OCI-LY3 (cell line): ENCODE measurements at regions not wholly inside any gene's neighbourhood (a gene's known extent, or its start where the extent isn't known, plus 50 kb on each side); places are given as distances from the start of the nearest gene placed in this dataset.
A peak's percentile ranks its signal among the peaks of the same experiment; 100 is the strongest.

ENCODE experiments used
- H2AFZ ChIP-seq: fragments of 200-600, 300-600 bp; shearing (Covaris generic); 2 replicates; pipeline ENCODE4 v1.6.0; 2014; ENCODE audit warnings: antibody characterized with exemption, low read depth, low read length
- H3K27ac ChIP-seq: fragments of 200-600, 300-600 bp; sonication (generic); 2 replicates; pipeline ENCODE4 v1.5.1; 2014; ENCODE audit warnings: mild to moderate bottlenecking, low read length, moderate library complexity, mixed read lengths
- H3K27me3 ChIP-seq: fragments of 200-600, 300-600 bp; sonication (generic); 2 replicates; pipeline ENCODE4 v1.6.1; 2014; ENCODE audit warnings: low read depth, low read length, mixed read lengths
- H3K36me3 ChIP-seq: fragments of 200-600, 300-600 bp; sonication (generic); replicated peaks from 2 replicates; pipeline ENCODE3; 2014; ENCODE audit warnings: low read depth, low read length, mixed read lengths
- H3K4me1 ChIP-seq: fragments of 300-600, 200-600 bp; sonication (generic); 2 replicates; pipeline ENCODE4 v1.6.1; 2014; ENCODE audit warnings: low read length, mixed read lengths
- H3K4me2 ChIP-seq: fragments of 200-600, 300-600 bp; sonication (generic); 2 replicates; pipeline ENCODE4 v1.6.1; 2014; ENCODE audit warnings: low read length, mixed read lengths
- H3K4me3 ChIP-seq: fragments of 300-600, 200-600 bp; sonication (generic); 2 replicates; pipeline ENCODE4 v1.5.1; 2014; ENCODE audit warnings: antibody characterized with exemption, mild to moderate bottlenecking, low read length, moderate library complexity
- H3K79me2 ChIP-seq: fragments of 300-600, 200-600 bp; shearing (Covaris generic); 2 replicates; pipeline ENCODE4 v1.6.1; 2014; ENCODE audit warnings: mild to moderate bottlenecking, low read length, mixed read lengths
- H3K9ac ChIP-seq: fragments of 300-600, 200-600 bp; shearing (Covaris generic); 2 replicates; pipeline ENCODE4 v1.6.0; 2014; ENCODE audit warnings: mild to moderate bottlenecking, low read length, moderate library complexity
- H3K9me3 ChIP-seq: fragments of 200-600, 300-600 bp; shearing (Covaris generic); 2 replicates; pipeline ENCODE4 v1.6.1; 2014; ENCODE audit warnings: low read length, mixed read lengths; ENCODE audit not compliant: insufficient read depth
- H4K20me1 ChIP-seq: fragments of 200-600, 300-600 bp; sonication (generic); 2 replicates; pipeline ENCODE4 v1.6.1; 2016; ENCODE audit warnings: low read length, mixed read lengths; ENCODE audit not compliant: insufficient read depth
- CTCF ChIP-seq: fragments of 200-600, 300-600 bp; sonication (generic); IDR thresholded peaks from 2 replicates; pipeline ENCODE4 v1.5.1; 2014; ENCODE audit warnings: antibody characterized with exemption, low read length, low read depth
- EZH2phosphoT487 ChIP-seq: fragments of 200-600 bp; shearing (Covaris generic); IDR thresholded peaks from 2 replicates; pipeline ENCODE4 v1.6.1; 2018; ENCODE audit warnings: antibody characterized with exemption, mixed run types, low read depth

GRCh38 chr3:18761530-18761929 lies 336.4 kb upstream of the SATB1 start:
- no peak overlapping the region for H3K27ac ChIP-seq
- no peaks in the 10 kb centered on the region for H3K79me2 ChIP-seq
- H3K9me3 ChIP-seq, result no peaks in the 10 kb centered on the region
- H3K4me1 ChIP-seq, result peaks cover 9% of the 10 kb centered on the region
- no peaks in the 10 kb centered on the region for H3K36me3 ChIP-seq
- no peak overlapping the region for H3K4me3 ChIP-seq
- no peaks in the 10 kb centered on the region for H4K20me1 ChIP-seq
- H3K27me3 ChIP-seq, result peaks cover 19% of the 10 kb centered on the region
- H3K9ac ChIP-seq, result no peak overlapping the region
- H3K4me2 ChIP-seq, result no peak overlapping the region
- H2AFZ ChIP-seq, result no peak overlapping the region
- TF ChIP-seq EZH2phosphoT487, result no peak
- no peak for TF ChIP-seq CTCF

GRCh38 chr3:18758047-18758704 lies 333.0 kb upstream of the SATB1 start:
- H3K4me2 ChIP-seq, result no peak overlapping the region
- H3K4me3 ChIP-seq, result no peak overlapping the region
- peaks cover 30% of the 10 kb centered on the region for H3K27me3 ChIP-seq
- peaks cover 9% of the 10 kb centered on the region for H3K4me1 ChIP-seq
- H3K36me3 ChIP-seq, result no peaks in the 10 kb centered on the region
- H3K9ac ChIP-seq, result no peak overlapping the region
- H3K27ac ChIP-seq, result no peak overlapping the region
- H3K79me2 ChIP-seq, result no peaks in the 10 kb centered on the region
- H3K9me3 ChIP-seq, result no peaks in the 10 kb centered on the region
- no peaks in the 10 kb centered on the region for H4K20me1 ChIP-seq
- H2AFZ ChIP-seq, result 0 out of 2 replicates have a peak overlapping the region, but pooled peaks have one; percentile 18
- peak; percentile 94 for TF ChIP-seq CTCF
- TF ChIP-seq EZH2phosphoT487, result no peak

DNA sequence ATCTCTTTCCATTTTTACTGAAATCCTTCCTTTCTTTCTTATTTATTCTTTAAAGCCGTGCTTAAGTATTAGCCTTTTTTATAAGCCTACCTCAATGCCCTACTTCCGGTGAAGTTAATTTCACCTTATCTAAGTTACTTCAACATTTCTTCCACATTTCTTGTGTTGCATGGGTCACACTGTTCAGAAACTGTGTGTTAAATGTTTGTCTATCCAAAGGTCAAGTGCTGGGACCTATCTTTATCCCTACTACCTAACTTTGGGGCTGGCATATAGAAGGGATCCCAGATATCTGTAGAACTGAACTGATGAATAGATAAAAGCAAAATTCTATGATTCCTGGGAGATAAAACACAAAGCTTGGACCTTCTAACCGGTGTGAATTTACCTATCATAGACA lies 332.3 kb upstream of the SATB1 start:
- H3K4me3 ChIP-seq, result no peak overlapping the region
- TF ChIP-seq EZH2phosphoT487 (no peak), CTCF (no peak)
- H3K79me2 ChIP-seq, result no peaks in the 10 kb centered on the region
- no peaks in the 10 kb centered on the region for H3K9me3 ChIP-seq
- H2AFZ ChIP-seq, result 0 out of 2 replicates have a peak overlapping the region, but pooled peaks have one; percentile 18
- no peak overlapping the region for H3K9ac ChIP-seq
- H3K4me1 ChIP-seq, result peaks cover 9% of the 10 kb centered on the region
- H3K4me2 ChIP-seq, result no peak overlapping the region
- H4K20me1 ChIP-seq, result no peaks in the 10 kb centered on the region
- H3K36me3 ChIP-seq, result no peaks in the 10 kb centered on the region
- no peak overlapping the region for H3K27ac ChIP-seq
- peaks cover 25% of the 10 kb centered on the region for H3K27me3 ChIP-seq

- Histone ChIP-seq H3K4me3 (no peak overlapping the region), H3K27ac (no peak overlapping the region), H3K4me1 (peaks cover 7% of the 10 kb centered on the region), H3K27me3 (peaks cover 26% of the 10 kb centered on the region), H3K79me2 (no peaks in the 10 kb centered on the region), H4K20me1 (no peaks in the 10 kb centered on the region), H3K36me3 (no peaks in the 10 kb centered on the region), H3K4me2 (no peak overlapping the region), H3K9ac (no peak overlapping the region), H3K9me3 (no peaks in the 10 kb centered on the region), H2AFZ (no peak overlapping the region)
- TF ChIP-seq EZH2phosphoT487 (no peak), CTCF (no peak)
Measured at GRCh38 chr3:18752273-18752934, 327.3 kb upstream of the SATB1 start.
